Tibial nerve (tissue), 4 donors: ENCODE measurements at regions not wholly inside any gene's neighbourhood (a gene's known extent, or its start where the extent isn't known, plus 50 kb on each side); places are given as distances from the start of the nearest gene placed in this dataset.
"Not testable (repeated sequence)": the region's sequence is repeated elsewhere in the genome, so short reads cannot be mapped to it uniquely, and the experiment has no call there.

Experiments
- DNase-seq, 2 donors: peaks; one replicate each; pipeline ENCODE4 v3.0.0-alpha.2; 2019; ENCODE audit warnings: low spot score in 2 of 2
- H3K27ac ChIP-seq, 4 donors: fragments of 200-600 bp; sonication (generic) in 3 of 4; one replicate each; pipeline ENCODE4 v1.5.1; 2017 to 2019; ENCODE audit warnings: mild to moderate bottlenecking in 1 of 4
- H3K27me3 ChIP-seq, 2 donors: fragments of 200-600 bp; sonication (generic) in 1 of 2; one replicate each; pipeline versions ENCODE4 v1.5.1 to v1.6.0; 2017 to 2019
- H3K36me3 ChIP-seq, 3 donors: fragments of 200-600 bp; sonication (generic); one replicate each; pipeline ENCODE4 v1.5.1; 2018 to 2019
- H3K4me1 ChIP-seq, 4 donors: fragments of 200-600 bp; sonication (generic) in 3 of 4; one replicate each; pipeline ENCODE4 v1.5.1; 2017 to 2019
- H3K4me3 ChIP-seq, 4 donors: fragments of 200-600 bp; sonication (generic) in 3 of 4; one replicate each; pipeline ENCODE4 v1.5.1; 2017 to 2019; ENCODE audit warnings: mild to moderate bottlenecking in 1 of 4, moderate library complexity in 1 of 4
- H3K9me3 ChIP-seq, 4 donors: fragments of 200-600 bp; sonication (generic) in 3 of 4; one replicate each; pipeline ENCODE4 v1.5.1; 2017 to 2019
- CTCF ChIP-seq, 5 experiments: fragments of 200-600 bp in 3 of 5; fragments of 450-650 bp in 2 of 5; sonication (generic) in 3 of 5; IDR thresholded peaks; one replicate each; pipeline ENCODE4 v1.5.1; 2016 to 2019; ENCODE audit warnings: antibody characterized with exemption in 5 of 5, mild to moderate bottlenecking in 3 of 5, moderate library complexity in 2 of 5
- EP300 ChIP-seq, 2 donors: sonication (generic); formaldehyde crosslinking; IDR thresholded peaks; one replicate each; pipeline ENCODE4 v1.6.1; 2017; ENCODE audit warnings: antibody characterized with exemption in 2 of 2, mild to moderate bottlenecking in 1 of 2
- POLR2A ChIP-seq, 2 donors: fragments of 450-650 bp; IDR thresholded peaks; one replicate each; pipeline ENCODE4 v1.6.1; 2017; ENCODE audit warnings: antibody characterized with exemption in 2 of 2, mild to moderate bottlenecking in 2 of 2, moderate library complexity in 2 of 2
- WGBS, 2 donors: methylation state at CpG; one replicate each; pipeline ENCODE4 v1.1.5; 2018; 5-methylcytosine and 5-hydroxymethylcytosine counted together

GRCh38 chr14:84323978-84324377 lies 1206.0 kb upstream of the FLRT2 start:
- Histone ChIP-seq H3K4me3 (no peak overlapping the region), H3K27me3 (no peaks in the 10 kb centered on the region), H3K4me1 (no peaks in the 10 kb centered on the region), H3K9me3 (no peaks in the 10 kb centered on the region), H3K36me3 (no peaks in the 10 kb centered on the region), H3K27ac (no peak overlapping the region)
- no peak for TF ChIP-seq EP300 (IDR thresholded peaks at IDR 0.05)
- DNase-seq, result no peak
- 52 to 56% methylated on average over 4 of the region's 4 CpGs for WGBS, 2 donors

- DNase-seq, result no peak
- no peak overlapping the region for H3K27ac ChIP-seq
- H3K4me1 ChIP-seq, result no peaks in the 10 kb centered on the region
- peaks cover 0 to 3% (median 1%) of the 10 kb centered on the region in 4 donors for H3K9me3 ChIP-seq
- H3K27me3 ChIP-seq, result no peaks in the 10 kb centered on the region
- TF ChIP-seq CTCF (IDR thresholded peaks at IDR 0.05) (no peak), POLR2A (IDR thresholded peaks at IDR 0.05) (no peak), EP300 (IDR thresholded peaks at IDR 0.05) (no peak)
- no peak overlapping the region for H3K4me3 ChIP-seq
- no peaks in the 10 kb centered on the region for H3K36me3 ChIP-seq
Observed at GRCh38 chr14:84336433-84336832, 1193.5 kb upstream of the FLRT2 start.

GRCh38 chr14:84340938-84341337 lies 1189.0 kb upstream of the FLRT2 start:
- no peak overlapping the region for H3K27ac ChIP-seq
- WGBS, 2 donors, result 68 to 76% methylated on average over 1 of the region's 1 CpG
- H3K27me3 ChIP-seq, result no peaks in the 10 kb centered on the region
- peaks cover 0 to 4% (median 0%) of the 10 kb centered on the region in 4 donors for H3K9me3 ChIP-seq
- H3K36me3 ChIP-seq, result no peaks in the 10 kb centered on the region
- DNase-seq, result no peak
- peaks cover 0 to 3% (median 0%) of the 10 kb centered on the region in 4 donors for H3K4me1 ChIP-seq
- no peak overlapping the region for H3K4me3 ChIP-seq
- TF ChIP-seq EP300 (IDR thresholded peaks at IDR 0.05), result no peak
- no peak for TF ChIP-seq CTCF (IDR thresholded peaks at IDR 0.05)
- no peak for TF ChIP-seq POLR2A (IDR thresholded peaks at IDR 0.05)

- H3K9me3 ChIP-seq, H3K27ac ChIP-seq: not testable (repeated sequence)
Observed at GRCh38 chr14:84341867-84342266, 1188.1 kb upstream of the FLRT2 start.

GRCh38 chr14:84343656-84344055 lies 1186.3 kb upstream of the FLRT2 start:
- no peak overlapping the region for H3K4me3 ChIP-seq

More at GRCh38 chr14:84341867-84342266, 1188.1 kb upstream of the FLRT2 start:
- H3K27me3 ChIP-seq, H3K36me3 ChIP-seq, DNase-seq, H3K4me3 ChIP-seq, H3K4me1 ChIP-seq: not testable (repeated sequence)
- 93 to 97% methylated on average over 3 of the region's 3 CpGs for WGBS, 2 donors

GRCh38 chr14:84351646-84352045 lies 1178.3 kb upstream of the FLRT2 start:
- H3K4me1 ChIP-seq, result no peaks in the 10 kb centered on the region
- peaks cover 0 to 5% (median 2%) of the 10 kb centered on the region in 4 donors for H3K9me3 ChIP-seq
- H3K36me3 ChIP-seq, result no peaks in the 10 kb centered on the region
- H3K4me3 ChIP-seq, result no peak overlapping the region
- H3K27ac ChIP-seq, result no peak overlapping the region
- TF ChIP-seq CTCF (IDR thresholded peaks at IDR 0.05), result no peak
- TF ChIP-seq POLR2A (IDR thresholded peaks at IDR 0.05), result no peak
- no peak for TF ChIP-seq EP300 (IDR thresholded peaks at IDR 0.05)
- H3K27me3 ChIP-seq, result no peaks in the 10 kb centered on the region
- DNase-seq, result no peak

More at GRCh38 chr14:84343656-84344055, 1186.3 kb upstream of the FLRT2 start:
- Histone ChIP-seq H3K27ac (no peak overlapping the region), H3K36me3 (no peaks in the 10 kb centered on the region), H3K27me3 (no peaks in the 10 kb centered on the region), H3K9me3 (peaks cover 0 to 4% (median 0%) of the 10 kb centered on the region in 4 donors), H3K4me1 (peaks cover 0 to 3% (median 0%) of the 10 kb centered on the region in 4 donors)
- no peak for TF ChIP-seq POLR2A (IDR thresholded peaks at IDR 0.05)
- TF ChIP-seq CTCF (IDR thresholded peaks at IDR 0.05), result no peak
- no peak for TF ChIP-seq EP300 (IDR thresholded peaks at IDR 0.05)
- 23 to 36% methylated on average over 3 of the region's 3 CpGs for WGBS, 2 donors
- DNase-seq, result no peak
